GM12892 (cell line): ENCODE measurements at regions not wholly inside any gene's neighbourhood (a gene's known extent, or its start where the extent isn't known, plus 50 kb on each side); places are given as distances from the start of the nearest gene placed in this dataset.

Experiments used
- POLR2A ChIP-seq: IDR thresholded peaks from 2 replicates; pipeline ENCODE4 v1.6.1; 2011; ENCODE audit warnings: low read depth, low read length, control low read depth
- TAF1 ChIP-seq: IDR thresholded peaks from 2 replicates; pipeline ENCODE4 v1.6.1; 2011; ENCODE audit warnings: low read depth, mild to moderate bottlenecking, control low read depth, low read length, borderline replicate concordance

- TF ChIP-seq TAF1, result no peak
- no peak for TF ChIP-seq POLR2A
Observed at GRCh38 chrX:850471-850916, 219.9 kb downstream of the SHOX start.
